HCEC 1CT (cell line): ENCODE measurements at regions not wholly inside any gene's neighbourhood (a gene's known extent, or its start where the extent isn't known, plus 50 kb on each side); places are given as distances from the start of the nearest gene placed in this dataset.
A peak's percentile ranks its signal among the peaks of the same experiment; 100 is the strongest.
"Not testable (repeated sequence)": the region's sequence is repeated elsewhere in the genome, so short reads cannot be mapped to it uniquely, and the experiment has no call there.

Source experiments
- DNase-seq: peaks from one replicate; pipeline ENCODE4 v3.0.0-alpha.2; 2017

DNA sequence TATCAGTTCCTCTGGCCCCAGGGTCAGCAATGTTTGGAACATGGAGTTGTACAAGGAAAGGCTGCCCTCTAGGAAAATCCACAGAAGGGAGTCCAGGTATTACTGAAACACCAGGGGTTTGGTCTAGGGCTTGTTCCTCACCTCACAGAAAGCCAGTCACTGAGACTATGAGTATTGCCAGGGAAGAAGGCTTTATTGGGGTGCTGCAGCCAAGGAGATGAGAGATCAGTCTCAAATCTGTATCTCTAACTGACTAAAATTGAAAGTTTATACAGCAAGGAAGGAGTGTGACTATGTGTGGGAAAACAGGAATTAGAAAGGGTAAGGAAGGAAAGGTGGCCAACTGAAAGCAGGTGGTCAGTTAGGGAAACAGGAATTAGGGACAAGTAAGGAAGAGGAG is 172.3 kb downstream of the LYPLAL1 start:
- no peak for DNase-seq

DNA sequence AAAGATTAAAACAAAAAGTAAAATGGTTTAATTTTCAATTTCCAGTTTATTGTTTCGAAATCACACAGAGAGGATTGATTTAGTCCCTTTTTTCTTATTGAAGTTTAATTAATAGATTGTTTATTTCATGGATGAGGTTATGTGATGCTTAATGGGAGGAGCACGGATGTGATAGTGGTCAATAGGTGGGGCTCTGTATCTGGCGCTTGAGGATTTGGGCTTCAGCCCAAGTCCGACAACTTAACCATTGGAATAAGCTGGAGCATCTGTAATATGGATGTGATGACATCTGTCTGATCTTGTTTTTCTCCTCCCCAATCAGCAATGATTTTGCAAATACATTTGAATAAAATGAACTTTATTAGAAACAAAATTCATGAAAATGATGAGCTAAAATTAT is 169.2 kb downstream of the LYPLAL1 start:
- no peak for DNase-seq

DNA sequence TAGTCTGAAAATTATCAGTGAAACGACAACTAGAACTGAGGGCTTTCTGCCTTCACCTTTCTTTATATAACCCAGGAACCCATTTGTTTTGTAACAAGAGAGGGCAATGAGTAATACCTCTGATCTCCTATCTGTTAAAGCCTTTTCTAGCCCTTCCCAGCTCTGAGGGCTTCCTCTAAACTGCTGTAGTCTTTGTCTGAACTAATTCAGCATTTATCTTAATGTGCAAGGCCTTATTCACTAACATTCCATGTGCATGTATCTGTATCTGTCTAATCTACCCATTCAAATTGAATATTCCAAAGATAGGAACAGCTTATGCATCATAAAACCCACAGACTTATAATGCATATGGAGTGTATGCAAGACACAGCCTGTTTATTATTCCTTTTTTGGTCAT is 167.1 kb downstream of the LYPLAL1 start:
- peak; percentile 66 for DNase-seq

DNA sequence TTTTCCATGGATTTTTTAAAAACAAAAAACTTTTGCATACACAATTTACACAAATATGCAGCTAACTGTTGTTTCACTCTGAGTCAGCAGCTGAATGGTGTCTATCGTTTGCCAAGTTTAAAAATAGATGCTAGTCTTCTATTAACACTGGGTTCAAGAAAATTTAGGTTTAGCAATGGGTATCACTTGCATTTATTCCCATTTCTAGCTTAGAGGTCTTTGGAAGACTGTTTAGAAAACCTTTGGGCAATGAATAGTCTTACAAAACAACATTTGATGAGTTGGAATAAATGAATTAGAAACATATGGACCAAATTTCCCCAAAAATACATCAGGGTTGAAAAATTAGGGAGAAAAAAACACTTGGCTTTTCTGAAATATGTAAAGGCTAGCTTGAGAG is 165.8 kb downstream of the LYPLAL1 start:
- peak; percentile 54 for DNase-seq

DNA sequence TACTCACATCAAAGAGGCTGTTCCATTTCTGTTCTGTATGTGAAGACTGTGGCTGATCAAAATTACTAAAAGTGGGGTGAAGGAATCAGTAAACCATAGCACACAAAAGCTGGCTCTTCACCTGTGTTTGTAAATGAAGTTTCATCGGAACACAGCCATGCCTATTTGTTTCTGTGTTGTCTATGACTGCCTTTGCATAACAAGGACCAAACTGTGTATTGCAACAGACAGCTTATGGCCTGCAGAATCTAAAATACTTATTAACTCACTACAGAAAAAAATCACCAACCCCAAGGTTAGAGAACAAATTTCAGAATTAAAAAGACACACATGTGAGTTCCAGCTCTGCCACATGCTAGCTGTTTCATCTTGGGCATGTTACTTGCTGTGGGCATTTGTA is 163.9 kb downstream of the LYPLAL1 start:
- no peak for DNase-seq

DNA sequence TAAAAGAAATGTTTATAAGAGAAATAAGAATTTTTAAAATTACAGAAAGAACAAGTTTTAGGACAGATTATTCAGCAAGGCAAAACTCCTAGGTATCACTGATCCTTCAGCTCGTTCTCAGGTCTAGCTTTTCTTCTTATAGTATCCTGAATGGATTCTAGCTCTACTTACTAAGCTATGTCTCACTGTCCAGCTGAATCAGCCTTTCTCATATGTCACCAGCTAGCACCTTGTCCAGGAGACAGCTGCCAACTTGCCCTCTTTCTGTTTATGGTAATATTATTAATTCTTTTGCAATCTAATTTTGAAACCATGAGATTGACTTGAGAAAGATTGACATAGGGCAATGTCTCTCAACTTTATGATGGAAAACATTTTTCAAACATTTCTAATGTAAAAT is 159.9 kb downstream of the LYPLAL1 start:
- no peak for DNase-seq

DNA sequence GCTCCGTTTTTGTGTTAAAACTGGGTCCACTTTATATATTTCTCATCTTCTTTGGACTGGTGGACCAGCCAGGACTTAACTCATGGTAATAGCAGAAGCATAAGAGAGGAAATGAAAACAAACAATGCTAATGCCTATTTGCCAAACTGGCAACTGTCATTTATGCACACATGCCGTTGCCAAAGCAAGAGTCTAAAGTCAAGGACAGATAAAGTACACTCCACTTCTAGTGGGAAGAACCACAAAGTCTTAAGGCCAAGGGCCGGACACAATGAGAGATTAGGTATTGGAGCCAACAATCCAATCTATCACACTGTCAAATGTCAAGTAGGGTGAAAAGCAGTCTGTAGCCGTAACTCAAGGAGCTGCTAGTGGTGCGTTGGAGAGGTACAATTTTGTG is 157.7 kb downstream of the LYPLAL1 start:
- no peak for DNase-seq

DNA sequence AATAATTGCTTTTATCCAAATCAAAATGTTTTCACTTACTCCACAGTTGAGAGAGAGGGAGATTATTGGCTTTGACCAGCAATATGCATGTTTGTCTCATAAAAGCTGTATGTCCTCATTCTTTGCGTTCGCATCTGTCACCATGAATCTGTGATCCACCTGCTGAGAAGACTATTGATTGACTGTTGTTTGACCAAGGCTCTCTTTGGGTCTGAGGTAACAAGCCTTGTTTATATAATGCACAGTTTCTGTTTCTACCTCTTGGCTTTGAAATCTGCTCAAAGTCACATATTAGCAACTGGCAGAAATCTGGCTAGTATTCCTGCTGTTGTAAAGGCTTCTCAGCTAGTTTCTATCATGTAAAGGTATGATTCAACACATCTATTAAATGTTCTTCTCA is 157.0 kb downstream of the LYPLAL1 start:
- DNase-seq = no peak

DNA sequence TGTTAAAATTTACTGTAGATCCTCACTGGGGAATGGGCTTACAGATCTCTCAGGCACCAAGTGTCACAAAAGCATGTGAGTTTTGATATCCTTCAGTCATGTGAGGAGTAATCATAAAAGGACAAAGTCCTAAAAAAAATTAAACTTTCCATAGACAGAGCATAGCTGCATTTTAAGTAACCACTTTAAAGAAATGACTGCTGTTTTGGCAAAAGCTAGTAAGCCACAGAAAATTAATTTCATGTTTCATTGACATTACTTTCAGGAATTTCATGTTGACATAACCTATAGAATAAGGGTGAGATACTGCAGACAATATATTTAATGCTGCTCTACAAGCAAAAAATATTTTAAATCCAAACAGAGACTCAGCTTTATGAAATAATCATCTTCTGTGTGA is 156.3 kb downstream of the LYPLAL1 start:
- DNase-seq = no peak

DNA sequence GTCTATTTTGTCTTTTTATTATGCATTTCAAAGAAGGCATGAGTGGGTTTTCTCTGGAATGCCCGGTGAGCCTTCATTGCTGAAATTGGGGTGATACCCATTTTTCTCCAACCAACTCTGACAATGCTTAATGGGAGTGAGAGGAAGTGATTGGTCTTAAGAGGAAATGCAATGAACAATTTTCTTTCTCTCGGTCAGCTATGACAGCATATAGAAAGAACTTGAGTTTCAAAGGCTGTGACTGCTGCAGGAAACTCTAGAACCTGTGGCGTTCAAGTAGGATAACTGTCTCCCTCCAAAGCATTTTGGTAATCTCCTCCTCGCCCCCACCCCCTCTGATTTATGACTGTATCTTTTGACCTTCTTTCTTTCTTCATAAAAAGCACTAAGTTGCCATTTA is 155.9 kb downstream of the LYPLAL1 start:
- peak; percentile 71 for DNase-seq

DNA sequence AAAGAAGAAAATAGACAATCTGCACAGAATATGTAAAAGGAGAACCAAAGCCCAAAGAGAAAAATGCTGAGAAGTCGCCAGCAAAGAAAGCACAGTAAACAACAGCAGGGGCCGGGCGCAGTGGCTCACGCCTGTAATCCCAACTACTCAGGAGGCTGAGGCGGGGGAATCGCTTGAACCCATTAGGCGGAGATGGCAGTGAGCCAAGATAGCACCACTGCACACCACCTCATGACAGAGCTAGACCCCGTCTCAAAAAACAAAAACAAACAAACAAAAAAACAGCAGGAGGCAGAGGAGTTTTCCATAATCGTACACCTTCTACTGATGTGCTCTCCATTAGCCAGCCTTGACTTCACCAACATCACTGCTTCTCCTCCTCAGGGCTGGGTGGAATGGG is 153.2 kb downstream of the LYPLAL1 start:
- DNase-seq = no peak

DNA sequence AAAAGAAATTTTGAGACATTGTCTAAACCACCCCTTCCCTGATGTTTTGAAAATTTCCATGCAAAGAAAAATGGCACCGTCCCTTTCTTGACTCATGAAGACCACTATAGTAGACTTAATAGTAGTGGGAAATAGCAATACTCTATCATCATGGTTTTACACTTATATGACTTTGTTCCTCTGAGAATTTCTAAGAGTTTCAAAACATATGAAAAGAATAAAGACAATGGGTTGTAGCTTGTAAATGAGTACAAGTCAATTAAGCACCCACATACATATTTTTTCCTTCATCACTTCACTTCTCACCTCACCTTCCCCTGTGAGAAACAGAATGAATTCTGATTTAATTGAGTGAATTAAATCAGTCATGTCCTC is 151.7 kb downstream of the LYPLAL1 start:
- no peak for DNase-seq

DNA sequence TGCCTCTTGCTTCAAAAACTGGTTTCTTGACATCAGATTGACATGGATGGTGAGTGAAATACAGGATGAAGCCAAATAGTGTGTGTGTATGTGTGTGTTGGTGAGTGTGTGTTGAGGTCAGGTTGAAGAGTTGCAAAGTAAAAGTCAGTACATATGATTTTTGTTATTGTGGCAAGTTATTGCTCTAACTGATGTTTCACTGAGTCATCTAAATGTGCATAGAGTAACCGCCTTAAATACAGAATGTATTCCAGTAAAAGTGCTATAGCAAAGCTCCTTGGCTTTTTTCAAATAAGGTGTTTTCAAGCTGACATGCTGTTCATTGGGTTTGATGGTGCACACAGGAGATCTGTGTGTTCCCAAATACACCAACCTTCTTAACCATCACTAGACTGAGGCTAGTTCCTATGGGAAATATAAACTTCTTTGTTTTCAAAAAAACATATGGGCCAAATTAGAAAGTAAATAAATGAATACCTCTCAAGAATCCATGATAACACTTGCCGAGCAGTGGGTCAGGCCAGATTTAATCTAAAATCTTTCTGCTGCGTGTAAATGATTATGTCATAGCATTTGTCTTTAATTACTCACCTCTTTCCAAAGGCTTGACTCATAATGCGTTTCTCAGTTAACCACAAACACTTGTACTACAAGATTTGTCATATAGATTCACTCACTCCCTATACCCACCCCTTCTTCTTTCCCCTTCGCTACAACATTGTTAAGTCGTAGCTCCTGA is 151.1 kb downstream of the LYPLAL1 start:
- peak; percentile 97 for DNase-seq

DNA sequence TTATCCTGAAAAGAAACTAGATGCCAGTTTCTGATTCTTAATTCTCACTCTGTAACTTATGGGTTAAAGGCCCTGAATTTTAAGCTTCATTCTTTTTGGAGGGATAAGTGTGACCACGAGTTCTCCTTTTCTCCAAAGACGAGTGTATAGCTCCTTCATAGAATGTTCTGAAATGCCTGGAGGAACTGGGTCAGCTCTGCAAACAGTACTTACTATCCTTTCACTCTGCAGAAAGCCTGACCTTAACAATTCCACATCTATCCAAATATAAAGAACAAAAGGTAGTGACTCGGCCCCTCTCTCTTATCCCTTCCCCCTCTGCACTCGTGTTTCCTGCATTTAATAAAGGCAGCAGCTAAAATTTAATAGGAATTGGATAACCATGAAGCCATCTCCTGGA is 150.5 kb downstream of the LYPLAL1 start:
- no peak for DNase-seq

DNA sequence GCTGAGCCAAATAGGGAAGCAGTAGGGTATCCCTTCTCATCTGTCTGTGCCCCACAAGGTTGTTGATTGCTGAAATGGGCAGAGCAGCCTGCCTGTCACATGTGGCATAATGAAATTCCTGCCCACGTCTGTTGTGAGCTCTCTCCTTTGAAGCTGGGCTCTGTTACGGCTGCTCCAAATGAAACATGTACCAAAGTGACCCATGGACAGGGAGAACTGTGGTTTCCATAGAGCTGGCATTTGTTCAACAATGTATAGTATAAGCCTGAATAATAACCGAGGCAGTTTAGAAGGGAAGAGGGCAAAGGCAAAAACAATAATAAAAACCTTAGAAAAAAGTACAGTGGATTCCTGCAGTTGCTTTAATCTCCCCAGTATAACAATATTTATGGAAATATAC is 149.7 kb downstream of the LYPLAL1 start:
- DNase-seq = peak; percentile 50

DNA sequence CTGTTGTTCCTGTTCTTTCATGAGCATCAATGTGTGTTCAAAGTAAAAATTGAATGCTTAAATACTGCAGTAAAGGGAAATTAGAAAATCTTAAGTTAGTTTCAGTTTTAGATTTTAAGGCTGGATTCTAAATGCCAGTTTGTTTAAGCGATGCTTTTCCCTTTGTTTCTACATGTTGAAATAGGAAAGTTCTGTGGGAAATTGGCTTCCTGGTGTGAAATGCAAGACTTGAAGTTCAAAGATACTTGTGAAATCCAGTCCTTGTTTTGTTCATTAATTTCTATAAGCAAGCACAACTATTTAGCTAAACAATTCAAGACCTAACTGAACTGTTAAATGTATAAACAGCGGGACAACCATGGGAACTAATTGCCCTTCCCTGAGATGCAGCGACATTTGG is 149.1 kb downstream of the LYPLAL1 start:
- DNase-seq = no peak

DNA sequence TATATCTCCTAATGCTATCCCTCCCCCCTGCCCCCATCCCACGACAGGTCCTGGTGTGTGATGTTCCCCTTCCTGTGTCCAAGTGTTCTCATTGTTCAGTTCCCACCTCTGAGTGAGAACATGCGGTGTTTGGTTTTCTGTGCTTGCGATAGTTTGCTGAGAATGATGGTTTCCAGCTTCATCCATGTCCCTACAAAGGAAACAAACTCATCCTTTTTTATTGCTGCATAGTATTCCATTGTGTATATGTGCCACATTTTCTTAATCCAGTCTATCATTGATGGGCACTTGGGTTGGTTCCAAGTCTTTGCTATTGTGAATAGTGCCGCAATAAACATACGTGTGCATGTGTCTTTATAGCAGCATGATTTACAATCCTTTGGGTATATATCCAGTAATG is 146.9 kb downstream of the LYPLAL1 start:
- DNase-seq = not testable (repeated sequence)

DNA sequence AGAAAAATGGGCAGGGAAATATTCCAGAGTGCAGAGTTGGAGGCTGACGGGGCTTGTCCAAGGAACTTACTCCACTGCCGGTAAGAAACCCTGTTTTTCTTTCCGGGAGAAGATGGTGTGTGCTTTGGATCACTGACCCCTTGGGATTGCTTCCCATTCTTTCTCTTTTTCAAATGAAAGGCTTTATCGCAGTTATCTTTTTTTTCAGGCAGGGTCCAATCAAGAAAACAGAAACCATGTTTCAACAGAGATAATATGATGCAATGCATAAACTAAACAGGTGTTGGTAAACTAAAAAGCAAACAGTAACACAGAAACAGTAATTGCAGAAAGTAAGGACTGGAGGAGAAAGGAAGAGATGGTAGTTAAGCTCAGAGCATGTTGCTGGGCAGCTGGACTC is 145.1 kb downstream of the LYPLAL1 start:
- DNase-seq = no peak

DNA sequence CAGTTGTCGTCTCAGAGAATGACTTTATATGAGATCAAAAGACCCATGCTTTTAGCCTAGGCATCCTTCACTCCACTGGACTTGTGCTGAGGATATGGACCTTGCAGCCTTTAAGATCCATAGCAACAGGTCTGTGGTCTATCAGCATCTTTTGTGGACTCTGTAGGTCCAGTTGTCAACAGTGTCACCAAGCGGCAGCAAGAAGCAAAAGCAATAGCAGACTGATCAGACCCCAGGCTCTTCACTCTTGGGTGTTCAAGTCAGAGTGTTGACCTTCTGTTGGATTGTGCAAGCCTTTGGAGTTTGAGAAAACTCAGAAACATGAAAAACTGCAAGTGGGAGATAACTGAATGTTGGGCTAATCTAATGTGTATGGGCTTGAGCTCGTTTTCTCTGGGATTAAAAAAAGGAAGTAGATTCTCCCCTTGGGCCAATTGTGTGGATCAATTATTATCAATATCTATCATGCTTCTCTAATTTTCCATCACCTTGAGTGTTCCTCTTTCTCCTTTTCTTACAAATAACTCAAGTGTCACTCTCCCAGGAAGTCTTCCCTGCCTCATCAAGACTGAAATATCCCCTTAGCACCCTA is 144.2 kb downstream of the LYPLAL1 start:
- DNase-seq = no peak

DNA sequence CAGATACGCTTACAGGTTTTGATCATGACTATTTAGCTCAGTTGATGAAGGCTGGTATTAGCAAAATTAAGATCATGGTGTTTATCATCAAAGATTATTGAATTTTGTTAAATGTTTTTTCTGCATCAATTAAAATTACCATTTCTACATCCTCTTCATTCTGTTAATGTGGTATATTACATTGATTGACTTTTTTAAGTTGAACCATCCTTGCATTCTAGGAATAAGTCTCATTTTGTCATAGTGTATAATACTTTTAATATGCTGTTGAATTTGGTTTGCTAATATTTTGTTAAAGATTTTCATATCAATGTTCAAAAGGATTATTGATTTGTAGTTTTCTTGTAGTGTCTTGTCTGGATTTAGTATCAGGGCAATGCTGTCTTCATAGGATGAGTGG is 142.4 kb downstream of the LYPLAL1 start:
- DNase-seq = no peak

DNA sequence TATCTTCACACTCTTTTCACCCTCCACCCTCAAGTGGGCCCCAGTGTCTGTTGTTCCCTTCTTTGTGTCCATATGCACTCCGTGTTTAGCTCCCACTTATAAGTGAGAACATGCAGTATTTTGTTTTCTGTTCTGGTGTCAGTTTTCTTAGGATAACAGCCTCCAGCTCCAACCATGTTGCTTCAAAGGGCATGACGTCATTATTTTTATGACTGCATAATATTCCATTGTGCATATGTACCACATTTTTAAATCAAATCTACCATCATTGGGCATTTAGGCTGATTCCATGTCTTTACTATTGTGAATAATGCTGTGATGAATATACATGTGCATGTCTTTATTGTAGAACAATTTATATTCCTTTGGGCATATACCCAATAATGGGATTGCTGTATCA is 140.3 kb downstream of the LYPLAL1 start:
- no peak for DNase-seq

DNA sequence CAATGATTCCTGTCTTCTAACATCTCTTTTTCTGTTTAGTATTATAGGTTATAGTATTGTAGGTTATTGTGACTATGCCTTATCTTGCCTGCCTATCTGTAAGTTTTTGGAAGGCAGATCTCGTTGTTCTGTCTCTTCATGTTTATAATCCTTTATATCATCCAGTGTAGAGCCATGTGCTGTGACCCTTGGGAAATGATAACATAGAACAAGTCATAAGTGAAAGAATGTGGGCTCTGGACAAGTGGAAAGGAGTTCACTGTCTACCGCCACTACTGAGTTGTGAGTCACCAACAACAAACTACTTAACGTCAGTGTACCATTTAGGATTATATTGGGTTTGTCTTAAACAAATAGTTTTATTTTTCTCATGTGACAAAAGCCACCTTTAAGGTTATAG is 139.3 kb downstream of the LYPLAL1 start:
- DNase-seq = peak; percentile 80

DNA sequence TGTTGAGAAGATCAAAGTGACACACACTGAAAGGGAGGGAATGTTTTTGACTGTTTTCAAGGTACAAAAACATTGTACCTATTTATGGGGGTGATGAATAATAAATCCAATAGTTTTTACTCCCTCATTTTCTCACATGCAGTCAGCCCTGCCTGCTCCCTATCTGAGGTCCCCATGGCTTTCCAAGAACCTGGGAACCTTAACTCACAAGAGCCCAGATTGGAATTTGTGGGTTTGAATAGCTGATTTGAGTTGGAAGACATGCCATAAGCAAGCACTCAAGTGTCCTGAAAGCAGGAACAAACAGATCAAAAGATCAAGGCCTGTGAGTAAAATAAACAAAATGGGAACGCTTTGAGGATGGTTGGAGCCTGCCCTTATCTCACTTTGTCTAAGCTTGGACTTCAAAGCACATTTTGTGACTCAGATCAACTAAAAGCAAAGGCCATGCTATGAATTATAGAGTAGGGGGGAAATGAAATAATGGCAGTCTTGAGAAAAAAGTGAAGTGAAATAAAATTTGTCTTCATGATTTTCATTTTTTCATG is 136.6 kb downstream of the LYPLAL1 start:
- no peak for DNase-seq

DNA sequence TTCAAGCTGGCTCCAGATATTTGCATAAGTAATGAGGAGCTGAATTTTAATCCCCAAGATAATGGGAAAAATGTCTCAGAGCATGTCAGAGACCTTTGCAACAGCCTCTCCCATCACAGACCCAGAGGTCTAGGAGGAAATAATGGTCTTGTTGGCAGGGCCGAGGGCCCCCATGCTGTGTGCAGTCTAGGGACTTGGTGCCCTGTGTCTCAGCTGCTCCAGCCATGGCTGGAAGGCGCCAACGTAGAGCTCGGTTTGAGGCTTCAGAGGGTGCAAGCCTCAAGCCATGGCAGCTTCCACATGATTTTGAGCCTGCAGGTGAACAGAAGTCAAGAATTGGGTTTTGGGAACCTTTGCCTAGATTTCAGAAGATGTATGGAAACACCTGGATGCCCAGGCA is 134.7 kb downstream of the LYPLAL1 start:
- DNase-seq = no peak
